ENCODE measurements at regions not wholly inside any gene's neighbourhood (a gene's known extent, or its start where the extent isn't known, plus 50 kb on each side); places are given as distances from the start of the nearest gene placed in this dataset. TPM values are rescaled to one million over a fixed set of nuclear protein-coding genes. Genes with fewer than 3 reads are reported as not detected.

DNA sequence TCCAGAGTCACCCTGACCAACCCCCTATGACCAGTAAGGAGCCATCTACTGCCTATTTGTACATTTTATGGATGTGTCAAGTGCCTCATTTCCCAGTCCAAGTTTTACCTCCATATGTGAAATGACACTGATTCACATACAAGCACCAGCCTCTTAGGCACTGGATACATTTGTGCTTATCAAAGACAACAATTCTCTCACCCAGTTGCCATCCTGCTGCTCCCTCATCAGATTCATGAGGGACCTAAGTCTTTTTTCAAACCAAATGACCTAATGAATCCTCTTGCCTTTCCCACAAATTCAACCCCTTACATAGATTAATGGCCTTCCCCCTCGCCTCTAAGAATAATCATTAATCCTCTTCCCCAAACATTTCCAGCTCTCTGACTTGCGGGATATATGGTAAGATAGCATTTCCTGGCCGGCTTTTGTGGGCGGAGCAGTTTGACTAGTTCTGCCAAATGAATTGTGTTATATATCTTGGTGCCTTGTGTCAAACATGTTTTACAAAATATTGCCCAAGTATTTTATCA is 233.9 kb downstream of the ARAP2 start:
- H3K36me3 ChIP-seq (ENCODE audit: low read depth), result no peaks in the 10 kb centered on the region
- no peak overlapping the region for H2AFZ ChIP-seq
- H3K9ac ChIP-seq, result no peak overlapping the region
- H3F3A ChIP-seq (ENCODE audit: insufficient read depth), result no peaks in the 10 kb centered on the region
- in situ Hi-C loops (cut with MboI), result no loop called here
- H3K27me3 ChIP-seq (replicated peaks; ENCODE audit: insufficient read depth), result no peaks in the 10 kb centered on the region
- H3K9me3 ChIP-seq (ENCODE audit: low read depth), result no peaks in the 10 kb centered on the region
- H3K9me2 ChIP-seq (ENCODE audit: insufficient read depth), result no peaks in the 10 kb centered on the region
- TF ChIP-seq EZH2 (IDR thresholded peaks at IDR 0.05; ENCODE audit: insufficient read depth, poor library complexity, severe bottlenecking), result no peak
- TF ChIP-seq EZH2phosphoT487 (IDR thresholded peaks at IDR 0.05; ENCODE audit: insufficient read depth, low read depth), result no peak
- no peak overlapping the region for H3K4me3 ChIP-seq
- WGBS, 2 experiments (ENCODE audit: low coverage in 1 of 2, low lambda C conversion rate in 2 of 2, missing lambda C conversion rate in 2 of 2), result 40 to 42% methylated on average over 4 of the region's 4 CpGs
- no peaks in the 10 kb centered on the region for H3K4me1 ChIP-seq (ENCODE audit: insufficient read depth)
- H3K27ac ChIP-seq, result no peak overlapping the region
- no peaks in the 10 kb centered on the region for H4K20me1 ChIP-seq (ENCODE audit: insufficient read depth)
- H3K79me2 ChIP-seq (ENCODE audit: insufficient read depth), result no peaks in the 10 kb centered on the region
- no peak overlapping the region for H3K4me2 ChIP-seq (ENCODE audit: unreplicated experiment)
- no peak for DNase-seq

DNA sequence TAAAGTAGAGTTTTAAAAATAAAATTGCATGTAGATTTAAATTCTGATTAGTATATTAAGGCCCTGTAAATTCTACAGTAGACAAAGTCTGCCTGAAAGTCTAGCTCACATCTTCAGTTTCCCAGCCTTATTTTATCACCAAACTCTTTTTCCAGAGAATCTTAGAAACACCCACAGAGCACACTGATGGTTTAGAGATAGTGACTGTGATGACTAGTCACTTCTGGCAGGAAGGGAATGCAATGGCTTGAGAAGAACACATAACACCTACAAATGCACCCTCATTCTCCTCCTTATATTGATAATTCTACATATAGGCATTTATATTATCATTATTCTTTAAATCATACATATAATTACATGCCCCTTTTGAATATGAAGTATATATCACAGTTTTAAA is 232.9 kb downstream of the ARAP2 start:
- Histone ChIP-seq H4K20me1 (ENCODE audit: insufficient read depth) (no peaks in the 10 kb centered on the region), H3F3A (ENCODE audit: insufficient read depth) (no peaks in the 10 kb centered on the region), H2AFZ (no peak overlapping the region), H3K79me2 (ENCODE audit: insufficient read depth) (no peaks in the 10 kb centered on the region), H3K9ac (no peak overlapping the region), H3K4me2 (ENCODE audit: unreplicated experiment) (no peak overlapping the region), H3K9me3 (ENCODE audit: low read depth) (no peaks in the 10 kb centered on the region), H3K27ac (no peak overlapping the region), H3K36me3 (ENCODE audit: low read depth) (no peaks in the 10 kb centered on the region), H3K9me2 (ENCODE audit: insufficient read depth) (no peaks in the 10 kb centered on the region), H3K4me1 (ENCODE audit: insufficient read depth) (no peaks in the 10 kb centered on the region), H3K4me3 (no peak overlapping the region), H3K27me3 (replicated peaks; ENCODE audit: insufficient read depth) (no peaks in the 10 kb centered on the region)
- TF ChIP-seq EZH2 (IDR thresholded peaks at IDR 0.05; ENCODE audit: insufficient read depth, poor library complexity, severe bottlenecking) (no peak), EZH2phosphoT487 (IDR thresholded peaks at IDR 0.05; ENCODE audit: insufficient read depth, low read depth) (no peak)
- in situ Hi-C loops (cut with MboI), result no loop called here
- DNase-seq, result no peak

DNA sequence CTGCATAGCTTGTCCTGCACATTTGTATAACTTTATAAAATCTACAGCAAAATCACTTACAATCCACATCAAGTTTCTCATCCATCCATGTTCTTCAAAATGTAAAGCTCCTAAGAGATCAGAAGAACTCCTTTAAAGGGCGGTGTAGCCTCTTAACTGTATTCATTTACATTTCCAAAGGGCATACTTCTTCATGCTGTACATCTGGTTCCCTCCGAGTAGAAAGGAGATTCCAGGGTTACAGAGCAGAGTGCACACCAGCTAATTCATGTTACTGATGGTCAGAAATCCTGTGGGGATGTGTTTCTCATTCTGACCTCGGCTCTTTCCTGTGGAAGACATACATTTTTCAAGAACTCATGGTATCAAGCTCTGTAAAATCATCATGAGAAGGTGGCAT is 231.8 kb downstream of the ARAP2 start:
- Histone ChIP-seq H3K79me2 (ENCODE audit: insufficient read depth) (no peaks in the 10 kb centered on the region), H3F3A (ENCODE audit: insufficient read depth) (no peaks in the 10 kb centered on the region), H2AFZ (no peak overlapping the region), H3K4me1 (ENCODE audit: insufficient read depth) (no peaks in the 10 kb centered on the region), H3K9me3 (ENCODE audit: low read depth) (no peaks in the 10 kb centered on the region), H3K4me3 (no peak overlapping the region), H3K27me3 (replicated peaks; ENCODE audit: insufficient read depth) (no peaks in the 10 kb centered on the region), H3K27ac (no peak overlapping the region), H3K36me3 (ENCODE audit: low read depth) (no peaks in the 10 kb centered on the region), H3K9ac (no peak overlapping the region), H3K9me2 (ENCODE audit: insufficient read depth) (no peaks in the 10 kb centered on the region), H4K20me1 (ENCODE audit: insufficient read depth) (no peaks in the 10 kb centered on the region), H3K4me2 (ENCODE audit: unreplicated experiment) (no peak overlapping the region)
- no peak for DNase-seq
- 13 to 16% methylated on average over 3 of the region's 3 CpGs for WGBS, 2 experiments (ENCODE audit: low coverage in 1 of 2, low lambda C conversion rate in 2 of 2, missing lambda C conversion rate in 2 of 2)
- in situ Hi-C loops (cut with MboI), result no loop called here
- no peak for TF ChIP-seq EZH2 (IDR thresholded peaks at IDR 0.05; ENCODE audit: insufficient read depth, poor library complexity, severe bottlenecking)
- TF ChIP-seq EZH2phosphoT487 (IDR thresholded peaks at IDR 0.05; ENCODE audit: insufficient read depth, low read depth), result no peak

DNA sequence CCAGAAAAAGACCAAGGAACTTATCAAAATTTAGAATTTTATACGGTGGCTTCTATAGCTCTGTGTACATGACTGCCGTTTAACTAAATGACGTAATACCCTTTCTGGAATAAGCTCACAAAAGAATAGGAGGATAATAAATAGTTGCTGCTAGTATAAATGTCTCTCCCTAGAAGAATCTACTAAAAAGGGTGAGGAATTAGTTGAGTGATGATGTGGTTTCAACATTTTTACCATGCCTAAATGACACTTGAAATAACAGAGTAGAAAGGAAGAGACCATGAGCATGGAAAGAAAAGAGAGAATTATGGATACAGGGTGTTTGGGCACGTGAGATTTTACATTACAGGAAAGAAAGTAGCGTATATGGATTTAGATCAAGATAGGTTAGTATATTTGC is 231.1 kb downstream of the ARAP2 start:
- 33 to 35% methylated on average over 5 of the region's 5 CpGs for WGBS, 2 experiments (ENCODE audit: low coverage in 1 of 2, low lambda C conversion rate in 2 of 2, missing lambda C conversion rate in 2 of 2)
- Histone ChIP-seq H3K9me3 (ENCODE audit: low read depth) (no peaks in the 10 kb centered on the region), H2AFZ (no peak overlapping the region), H3K9me2 (ENCODE audit: insufficient read depth) (no peaks in the 10 kb centered on the region), H3F3A (ENCODE audit: insufficient read depth) (no peaks in the 10 kb centered on the region), H3K9ac (no peak overlapping the region), H4K20me1 (ENCODE audit: insufficient read depth) (no peaks in the 10 kb centered on the region), H3K4me1 (ENCODE audit: insufficient read depth) (no peaks in the 10 kb centered on the region), H3K27me3 (replicated peaks; ENCODE audit: insufficient read depth) (no peaks in the 10 kb centered on the region), H3K27ac (no peak overlapping the region), H3K4me3 (no peak overlapping the region), H3K36me3 (ENCODE audit: low read depth) (no peaks in the 10 kb centered on the region), H3K79me2 (ENCODE audit: insufficient read depth) (no peaks in the 10 kb centered on the region), H3K4me2 (ENCODE audit: unreplicated experiment) (no peak overlapping the region)
- DNase-seq, result no peak
- TF ChIP-seq EZH2 (IDR thresholded peaks at IDR 0.05; ENCODE audit: insufficient read depth, poor library complexity, severe bottlenecking) (no peak), EZH2phosphoT487 (IDR thresholded peaks at IDR 0.05; ENCODE audit: insufficient read depth, low read depth) (no peak)
- in situ Hi-C loops (cut with MboI), result no loop called here

Small RNA genes lying in the stretch of these regions (small RNA-seq; reads per million reads assigned to genes)
- gene AC097535.2 (ENCODE audit: low read depth, low replicate concordance), result not detected
- gene RF01210 (ENCODE audit: low read depth, low replicate concordance), result not detected
- not detected for gene RNU6-573P (ENCODE audit: low read depth, low replicate concordance)
